ENCODE measurements at regions not wholly inside any gene's neighbourhood (a gene's known extent, or its start where the extent isn't known, plus 50 kb on each side); places are given as distances from the start of the nearest gene placed in this dataset.

DNA sequence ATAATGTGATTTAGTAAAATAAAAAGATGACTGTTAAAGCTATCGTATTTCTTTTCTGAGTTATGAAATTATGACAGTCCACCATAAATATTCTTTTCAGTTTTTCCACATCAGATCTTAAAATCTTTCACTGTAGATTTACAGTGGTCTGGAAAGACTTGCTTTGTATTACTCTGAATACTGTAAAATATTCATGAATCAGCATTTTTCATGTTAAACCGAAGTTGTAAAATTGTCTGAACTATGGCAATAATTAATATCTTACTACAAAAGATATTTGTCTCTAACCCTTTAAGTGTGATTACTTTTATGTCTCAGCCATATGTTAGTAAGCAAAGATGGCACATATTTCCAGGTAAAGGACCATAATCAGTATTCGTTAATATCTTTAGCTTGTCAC, 1397.2 kb upstream of the PCDH9 start:
- TF ChIP-seq, protein P1, sequence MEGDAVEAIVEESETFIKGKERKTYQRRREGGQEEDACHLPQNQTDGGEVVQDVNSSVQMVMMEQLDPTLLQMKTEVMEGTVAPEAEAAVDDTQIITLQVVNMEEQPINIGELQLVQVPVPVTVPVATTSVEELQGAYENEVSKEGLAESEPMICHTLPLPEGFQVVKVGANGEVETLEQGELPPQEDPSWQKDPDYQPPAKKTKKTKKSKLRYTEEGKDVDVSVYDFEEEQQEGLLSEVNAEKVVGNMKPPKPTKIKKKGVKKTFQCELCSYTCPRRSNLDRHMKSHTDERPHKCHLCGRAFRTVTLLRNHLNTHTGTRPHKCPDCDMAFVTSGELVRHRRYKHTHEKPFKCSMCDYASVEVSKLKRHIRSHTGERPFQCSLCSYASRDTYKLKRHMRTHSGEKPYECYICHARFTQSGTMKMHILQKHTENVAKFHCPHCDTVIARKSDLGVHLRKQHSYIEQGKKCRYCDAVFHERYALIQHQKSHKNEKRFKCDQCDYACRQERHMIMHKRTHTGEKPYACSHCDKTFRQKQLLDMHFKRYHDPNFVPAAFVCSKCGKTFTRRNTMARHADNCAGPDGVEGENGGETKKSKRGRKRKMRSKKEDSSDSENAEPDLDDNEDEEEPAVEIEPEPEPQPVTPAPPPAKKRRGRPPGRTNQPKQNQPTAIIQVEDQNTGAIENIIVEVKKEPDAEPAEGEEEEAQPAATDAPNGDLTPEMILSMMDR (conservative IDR thresholded peaks at IDR 0.05 in 1 of 2, IDR thresholded peaks at IDR 0.05 in 1 of 2; ENCODE audit: low read depth in 1 of 2, low read length in 2 of 2), result no peak
- no peak for TF ChIP-seq EZH2 (IDR thresholded peaks at IDR 0.05; ENCODE audit: low read length, missing control alignments)

Data from fibroblast of lung (primary cell).